HG02798 (cell line): ENCODE measurements at regions not wholly inside any gene's neighbourhood (a gene's known extent, or its start where the extent isn't known, plus 50 kb on each side); places are given as distances from the start of the nearest gene placed in this dataset.

ENCODE experiments used
- ATAC-seq: cut with Tn5 transposase; IDR thresholded peaks from one replicate; pipeline ENCODE4 v1.9.1; 2021; ENCODE audit warnings: mild to moderate bottlenecking; ENCODE audit not compliant: unreplicated experiment, poor library complexity

GRCh38 chr5:96017951-96018350 is 56.3 kb upstream of the ELL2 start:
- no peak for ATAC-seq

GRCh38 chr5:96016216-96016615 is 54.6 kb upstream of the ELL2 start:
- no peak for ATAC-seq

GRCh38 chr5:96015709-96016108 is 54.1 kb upstream of the ELL2 start:
- no peak for ATAC-seq

- no peak for ATAC-seq
Measured at GRCh38 chr5:96014395-96014794, 52.7 kb upstream of the ELL2 start.

GRCh38 chr5:96013254-96013653 is 51.6 kb upstream of the ELL2 start:
- ATAC-seq: no peak

- ATAC-seq: no peak
Measured at GRCh38 chr5:96012399-96012798, 50.7 kb upstream of the ELL2 start.
